ENCODE measurements at regions not wholly inside any gene's neighbourhood (a gene's known extent, or its start where the extent isn't known, plus 50 kb on each side); places are given as distances from the start of the nearest gene placed in this dataset.

DNA sequence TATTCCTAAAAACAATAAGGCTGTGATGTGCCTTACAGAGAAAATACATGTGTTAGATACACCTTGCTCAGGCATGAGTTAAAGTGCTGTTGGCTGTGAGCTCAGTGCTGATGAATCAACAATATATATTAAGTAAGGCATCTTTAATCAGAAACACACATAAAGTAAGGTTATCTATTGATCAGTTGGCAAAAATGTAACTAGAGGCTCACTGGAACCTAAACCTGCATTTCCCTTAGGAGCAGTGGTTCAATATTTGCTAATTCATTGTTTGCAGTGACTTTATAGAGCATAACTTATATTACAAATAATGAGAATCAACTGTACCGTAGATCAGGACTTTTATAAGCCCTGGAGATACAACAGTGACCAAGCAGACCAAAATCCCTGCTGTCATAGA is 77.0 kb upstream of the CYP1B1 start (continued):
- TF ChIP-seq ZNF114 (CRISPR knock-in tag; IDR thresholded peaks at IDR 0.05) (no peak), JUNB (IDR thresholded peaks at IDR 0.05; ENCODE audit: unreplicated experiment) (no peak), NANOG (IDR thresholded peaks at IDR 0.05; ENCODE audit: borderline replicate concordance) (no peak)

DNA sequence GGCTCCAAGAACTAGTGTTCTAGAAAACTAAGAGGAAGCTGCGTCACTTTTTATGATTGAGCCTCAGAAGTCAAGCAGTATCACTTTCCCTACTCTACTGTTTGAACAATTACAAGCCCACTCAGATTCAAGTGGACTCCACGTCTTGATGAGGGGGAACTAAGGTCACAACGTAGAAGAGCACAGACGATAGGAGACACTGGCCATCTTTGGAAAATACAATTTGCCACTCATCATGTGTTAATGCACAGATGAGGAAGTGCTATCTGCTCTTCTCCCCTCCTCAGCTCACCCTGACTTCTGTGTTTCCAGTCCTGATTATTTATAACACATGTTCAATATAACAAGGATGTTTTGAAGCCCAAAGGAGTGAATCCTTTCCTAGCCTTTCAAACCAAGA is 76.1 kb upstream of the CYP1B1 start:
- Histone ChIP-seq H3K4me1 (ENCODE audit: insufficient read depth) (peaks cover 1% of the 10 kb centered on the region), H3K27me3 (ENCODE audit: insufficient read depth) (no peaks in the 10 kb centered on the region), H4K20me1 (replicated peaks; ENCODE audit: insufficient read depth) (no peaks in the 10 kb centered on the region), H3K4me2 (no peak overlapping the region), H3K9me2 (ENCODE audit: insufficient read depth) (peaks cover 23% of the 10 kb centered on the region), H3K4me3 (no peak overlapping the region), H2AFZ (no peak overlapping the region), H3K79me2 (replicated peaks; ENCODE audit: insufficient read depth) (no peaks in the 10 kb centered on the region), H3K27ac (ENCODE audit: low read depth) (no peak overlapping the region), H3K36me3 (ENCODE audit: insufficient read depth) (no peaks in the 10 kb centered on the region), H3F3A (replicated peaks; ENCODE audit: low read depth) (no peaks in the 10 kb centered on the region)
- no peak for ATAC-seq
- no peak overlapping the region for H3K4me3 Mint-ChIP-seq
- H3K36me3 Mint-ChIP-seq (ENCODE audit: low read depth), result no peaks in the 10 kb centered on the region
- peaks cover 3% of the 10 kb centered on the region for H3K4me1 Mint-ChIP-seq
- no peak overlapping the region for H3K27ac Mint-ChIP-seq
- no peak for TF ChIP-seq ZNF331 (CRISPR knock-in tag; IDR thresholded peaks at IDR 0.05; ENCODE audit: low read depth)
- no peak for TF ChIP-seq ZNF114 (CRISPR knock-in tag; IDR thresholded peaks at IDR 0.05)
- TF ChIP-seq, protein P1, sequence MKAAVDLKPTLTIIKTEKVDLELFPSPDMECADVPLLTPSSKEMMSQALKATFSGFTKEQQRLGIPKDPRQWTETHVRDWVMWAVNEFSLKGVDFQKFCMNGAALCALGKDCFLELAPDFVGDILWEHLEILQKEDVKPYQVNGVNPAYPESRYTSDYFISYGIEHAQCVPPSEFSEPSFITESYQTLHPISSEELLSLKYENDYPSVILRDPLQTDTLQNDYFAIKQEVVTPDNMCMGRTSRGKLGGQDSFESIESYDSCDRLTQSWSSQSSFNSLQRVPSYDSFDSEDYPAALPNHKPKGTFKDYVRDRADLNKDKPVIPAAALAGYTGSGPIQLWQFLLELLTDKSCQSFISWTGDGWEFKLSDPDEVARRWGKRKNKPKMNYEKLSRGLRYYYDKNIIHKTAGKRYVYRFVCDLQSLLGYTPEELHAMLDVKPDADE (IDR thresholded peaks at IDR 0.05), result no peak
- TF ChIP-seq CREB1 (CRISPR knock-in tag; IDR thresholded peaks at IDR 0.05; ENCODE audit: low read depth), result no peak
- no peak for TF ChIP-seq NANOG (IDR thresholded peaks at IDR 0.05; ENCODE audit: borderline replicate concordance)
- TF ChIP-seq, protein P2, sequence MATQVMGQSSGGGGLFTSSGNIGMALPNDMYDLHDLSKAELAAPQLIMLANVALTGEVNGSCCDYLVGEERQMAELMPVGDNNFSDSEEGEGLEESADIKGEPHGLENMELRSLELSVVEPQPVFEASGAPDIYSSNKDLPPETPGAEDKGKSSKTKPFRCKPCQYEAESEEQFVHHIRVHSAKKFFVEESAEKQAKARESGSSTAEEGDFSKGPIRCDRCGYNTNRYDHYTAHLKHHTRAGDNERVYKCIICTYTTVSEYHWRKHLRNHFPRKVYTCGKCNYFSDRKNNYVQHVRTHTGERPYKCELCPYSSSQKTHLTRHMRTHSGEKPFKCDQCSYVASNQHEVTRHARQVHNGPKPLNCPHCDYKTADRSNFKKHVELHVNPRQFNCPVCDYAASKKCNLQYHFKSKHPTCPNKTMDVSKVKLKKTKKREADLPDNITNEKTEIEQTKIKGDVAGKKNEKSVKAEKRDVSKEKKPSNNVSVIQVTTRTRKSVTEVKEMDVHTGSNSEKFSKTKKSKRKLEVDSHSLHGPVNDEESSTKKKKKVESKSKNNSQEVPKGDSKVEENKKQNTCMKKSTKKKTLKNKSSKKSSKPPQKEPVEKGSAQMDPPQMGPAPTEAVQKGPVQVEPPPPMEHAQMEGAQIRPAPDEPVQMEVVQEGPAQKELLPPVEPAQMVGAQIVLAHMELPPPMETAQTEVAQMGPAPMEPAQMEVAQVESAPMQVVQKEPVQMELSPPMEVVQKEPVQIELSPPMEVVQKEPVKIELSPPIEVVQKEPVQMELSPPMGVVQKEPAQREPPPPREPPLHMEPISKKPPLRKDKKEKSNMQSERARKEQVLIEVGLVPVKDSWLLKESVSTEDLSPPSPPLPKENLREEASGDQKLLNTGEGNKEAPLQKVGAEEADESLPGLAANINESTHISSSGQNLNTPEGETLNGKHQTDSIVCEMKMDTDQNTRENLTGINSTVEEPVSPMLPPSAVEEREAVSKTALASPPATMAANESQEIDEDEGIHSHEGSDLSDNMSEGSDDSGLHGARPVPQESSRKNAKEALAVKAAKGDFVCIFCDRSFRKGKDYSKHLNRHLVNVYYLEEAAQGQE (IDR thresholded peaks at IDR 0.05; ENCODE audit: unreplicated experiment), result no peak
- TF ChIP-seq POLR2AphosphoS5 (IDR thresholded peaks at IDR 0.05; ENCODE audit: low read depth), result no peak
- no peak for TF ChIP-seq EZH2phosphoT487 (IDR thresholded peaks at IDR 0.05; ENCODE audit: unreplicated experiment)
- no peak for DNase-seq (ENCODE audit: low spot score)
- peaks cover 3% of the 10 kb centered on the region; the same call in 1 of the 3 replicates for H3K9me3 Mint-ChIP-seq
- H3K27me3 Mint-ChIP-seq (ENCODE audit: insufficient read depth, low read depth, poor library complexity), result peaks cover 4% of the 10 kb centered on the region

DNA sequence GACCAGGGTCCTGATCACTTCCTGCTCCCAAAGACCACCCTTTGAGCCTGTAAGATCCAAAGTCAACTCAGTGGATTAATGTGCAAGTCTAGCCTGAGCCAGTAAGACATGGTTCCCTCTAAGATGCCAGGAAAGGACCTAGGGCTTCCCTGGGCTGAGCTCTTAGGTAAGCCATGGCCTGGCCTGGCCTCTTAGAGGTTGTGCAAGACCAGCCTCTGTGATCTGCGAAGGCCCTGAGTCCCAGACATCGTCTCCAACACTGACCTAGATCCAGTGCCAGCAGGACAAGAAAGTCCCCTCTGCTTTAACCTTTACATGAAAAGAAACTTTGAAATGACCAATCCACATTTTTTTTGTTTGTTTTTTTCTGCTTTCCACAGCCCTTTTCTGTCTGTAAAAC is 73.6 kb upstream of the CYP1B1 start:
- no peak overlapping the region for H2AFZ ChIP-seq
- H4K20me1 ChIP-seq (replicated peaks; ENCODE audit: insufficient read depth), result no peaks in the 10 kb centered on the region
- Mint-ChIP-seq H3K27ac (no peak overlapping the region), H3K36me3 (ENCODE audit: low read depth) (no peaks in the 10 kb centered on the region), H3K27me3 (ENCODE audit: insufficient read depth, low read depth, poor library complexity) (peaks cover 2% of the 10 kb centered on the region), H3K4me1 (peaks cover 7% of the 10 kb centered on the region), H3K4me3 (no peak overlapping the region), H3K9me3 (peaks cover 3% of the 10 kb centered on the region; the same call in 1 of the 3 replicates)
- ATAC-seq, result no peak
- peaks cover 12% of the 10 kb centered on the region for H3K4me1 ChIP-seq (ENCODE audit: insufficient read depth)
- no peaks in the 10 kb centered on the region for H3F3A ChIP-seq (replicated peaks; ENCODE audit: low read depth)
- H3K36me3 ChIP-seq (ENCODE audit: insufficient read depth), result no peaks in the 10 kb centered on the region
- H3K4me3 ChIP-seq, result no peak overlapping the region
- H3K4me2 ChIP-seq, result no peak overlapping the region
- H3K79me2 ChIP-seq (replicated peaks; ENCODE audit: insufficient read depth), result no peaks in the 10 kb centered on the region
- no peak overlapping the region for H3K27ac ChIP-seq (ENCODE audit: low read depth)
- H3K9me2 ChIP-seq (ENCODE audit: insufficient read depth), result peaks cover 27% of the 10 kb centered on the region
- DNase-seq (ENCODE audit: low spot score), result no peak
- no peaks in the 10 kb centered on the region for H3K27me3 ChIP-seq (ENCODE audit: insufficient read depth)
- no peak for TF ChIP-seq ZNF331 (CRISPR knock-in tag; IDR thresholded peaks at IDR 0.05; ENCODE audit: low read depth)
- TF ChIP-seq, protein P2 (IDR thresholded peaks at IDR 0.05; ENCODE audit: unreplicated experiment), result no peak
- no peak for TF ChIP-seq NANOG (IDR thresholded peaks at IDR 0.05; ENCODE audit: borderline replicate concordance)
- TF ChIP-seq, protein P1 (IDR thresholded peaks at IDR 0.05), result no peak
- TF ChIP-seq JUNB (IDR thresholded peaks at IDR 0.05; ENCODE audit: unreplicated experiment), result no peak
- no peak for TF ChIP-seq STAT1 (IDR thresholded peaks at IDR 0.05; ENCODE audit: unreplicated experiment)
- TF ChIP-seq ZNF114 (CRISPR knock-in tag; IDR thresholded peaks at IDR 0.05), result no peak
- TF ChIP-seq CREB1 (CRISPR knock-in tag; IDR thresholded peaks at IDR 0.05; ENCODE audit: low read depth), result no peak
- TF ChIP-seq POLR2AphosphoS5 (IDR thresholded peaks at IDR 0.05; ENCODE audit: low read depth), result no peak

All from GM23338 (cell line).